Vagina (tissue), 2 donors: ENCODE measurements at regions not wholly inside any gene's neighbourhood (a gene's known extent, or its start where the extent isn't known, plus 50 kb on each side); places are given as distances from the start of the nearest gene placed in this dataset.

Experiments
- DNase-seq, 2 donors: peaks; one replicate each; pipeline ENCODE4 v3.0.0-alpha.2; 2017; ENCODE audit errors: extremely low spot score in 2 of 2
- H3K27ac ChIP-seq: fragments of 200-600 bp; sonication (generic); one replicate; pipeline ENCODE4 v1.5.1; 2019
- H3K27me3 ChIP-seq: fragments of 200-600 bp; sonication (generic); one replicate; pipeline ENCODE4 v1.5.1; 2019
- H3K36me3 ChIP-seq, 2 donors: fragments of 200-600 bp; sonication (generic); one replicate each; pipeline ENCODE4 v1.5.1; 2017 to 2019
- H3K4me1 ChIP-seq: fragments of 200-600 bp; sonication (generic); one replicate; pipeline ENCODE4 v1.5.1; 2019
- H3K4me3 ChIP-seq, 2 donors: fragments of 200-600 bp; sonication (generic); 1 replicate in 1 of 2; 2 replicates in 1 of 2; pipeline ENCODE4 v1.5.1; 2016 to 2019
- H3K9me3 ChIP-seq: fragments of 200-600 bp; sonication (generic); one replicate; pipeline ENCODE4 v1.5.1; 2019
- CTCF ChIP-seq, 3 experiments: fragments of 450-650 bp in 2 of 3; fragments of 200-600 bp in 1 of 3; sonication (generic) in 1 of 3; IDR thresholded peaks; one replicate each; pipeline ENCODE4 v1.5.1; 2017 to 2019; ENCODE audit warnings: antibody characterized with exemption in 3 of 3, mild to moderate bottlenecking in 2 of 3, moderate library complexity in 2 of 3
- POLR2A ChIP-seq, 2 donors: fragments of 450-650 bp; IDR thresholded peaks; one replicate each; pipeline ENCODE4 v1.6.1; 2017; ENCODE audit warnings: antibody characterized with exemption in 2 of 2, mild to moderate bottlenecking in 2 of 2, moderate library complexity in 2 of 2
- POLR2AphosphoS5 ChIP-seq, 2 donors: sonication (generic); formaldehyde crosslinking; IDR thresholded peaks; one replicate each; pipeline ENCODE4 v1.9.0; 2017; ENCODE audit warnings: antibody characterized with exemption in 2 of 2, mild to moderate bottlenecking in 2 of 2, low read depth in 1 of 2; ENCODE audit not compliant: insufficient read depth in 1 of 2
- intact Hi-C: fragments of 100-400 bp; cut with DNase I; formaldehyde crosslinking; loops from one replicate; pipeline ENCODE4 v1.15.1; 2023

DNA sequence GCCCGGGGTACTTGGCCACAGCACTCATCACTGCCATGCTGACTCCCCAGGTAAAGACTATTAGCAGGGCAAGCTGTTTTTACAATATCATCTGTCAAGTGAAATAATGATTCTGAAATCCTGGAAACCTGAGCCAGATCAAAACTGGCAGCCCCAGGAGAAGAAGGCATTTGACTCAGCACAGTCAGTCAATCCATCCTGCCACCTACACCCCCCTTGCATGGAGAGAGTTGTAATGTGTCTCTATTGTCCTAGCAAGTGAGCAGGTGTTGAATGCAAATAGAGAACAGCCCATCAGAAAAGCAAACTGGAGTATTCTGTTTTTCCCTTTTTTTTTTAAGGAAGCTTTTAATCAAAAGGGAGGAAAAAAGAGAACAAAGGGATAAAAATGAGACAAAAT lies 291.2 kb downstream of the BRINP1 start:
- Histone ChIP-seq H3K27me3 (no peaks in the 10 kb centered on the region), H3K36me3 (no peaks in the 10 kb centered on the region), H3K4me1 (no peaks in the 10 kb centered on the region), H3K4me3 (no peak overlapping the region), H3K27ac (no peak overlapping the region), H3K9me3 (no peaks in the 10 kb centered on the region)
- DNase-seq, result no peak
- TF ChIP-seq CTCF (IDR thresholded peaks at IDR 0.05) (no peak), POLR2A (IDR thresholded peaks at IDR 0.05) (no peak), POLR2AphosphoS5 (IDR thresholded peaks at IDR 0.05; ENCODE audit: insufficient read depth in 1 of 2, low read depth in 1 of 2) (no peak)
- intact Hi-C loops, result no loop called here

GRCh38 chr9:119083673-119084072 lies 285.6 kb downstream of the BRINP1 start:
- no peak for TF ChIP-seq CTCF (IDR thresholded peaks at IDR 0.05)
- TF ChIP-seq POLR2A (IDR thresholded peaks at IDR 0.05), result no peak
- TF ChIP-seq POLR2AphosphoS5 (IDR thresholded peaks at IDR 0.05; ENCODE audit: insufficient read depth in 1 of 2, low read depth in 1 of 2), result no peak
- H3K4me1 ChIP-seq, result no peaks in the 10 kb centered on the region
- H3K9me3 ChIP-seq, result no peaks in the 10 kb centered on the region
- intact Hi-C loops, result no loop called here
- H3K27me3 ChIP-seq, result no peaks in the 10 kb centered on the region
- no peak overlapping the region for H3K27ac ChIP-seq
- no peaks in the 10 kb centered on the region for H3K36me3 ChIP-seq
- no peak overlapping the region for H3K4me3 ChIP-seq
- DNase-seq, result no peak

- DNase-seq, result no peak
- Histone ChIP-seq H3K4me3 (no peak overlapping the region), H3K36me3 (no peaks in the 10 kb centered on the region), H3K27ac (no peak overlapping the region), H3K27me3 (no peaks in the 10 kb centered on the region), H3K9me3 (no peaks in the 10 kb centered on the region), H3K4me1 (no peaks in the 10 kb centered on the region)
- intact Hi-C loops, result no loop called here
- TF ChIP-seq POLR2A (IDR thresholded peaks at IDR 0.05) (no peak), CTCF (IDR thresholded peaks at IDR 0.05) (no peak), POLR2AphosphoS5 (IDR thresholded peaks at IDR 0.05; ENCODE audit: insufficient read depth in 1 of 2, low read depth in 1 of 2) (no peak)
Observed at GRCh38 chr9:119086590-119086989, 282.6 kb downstream of the BRINP1 start.

DNA sequence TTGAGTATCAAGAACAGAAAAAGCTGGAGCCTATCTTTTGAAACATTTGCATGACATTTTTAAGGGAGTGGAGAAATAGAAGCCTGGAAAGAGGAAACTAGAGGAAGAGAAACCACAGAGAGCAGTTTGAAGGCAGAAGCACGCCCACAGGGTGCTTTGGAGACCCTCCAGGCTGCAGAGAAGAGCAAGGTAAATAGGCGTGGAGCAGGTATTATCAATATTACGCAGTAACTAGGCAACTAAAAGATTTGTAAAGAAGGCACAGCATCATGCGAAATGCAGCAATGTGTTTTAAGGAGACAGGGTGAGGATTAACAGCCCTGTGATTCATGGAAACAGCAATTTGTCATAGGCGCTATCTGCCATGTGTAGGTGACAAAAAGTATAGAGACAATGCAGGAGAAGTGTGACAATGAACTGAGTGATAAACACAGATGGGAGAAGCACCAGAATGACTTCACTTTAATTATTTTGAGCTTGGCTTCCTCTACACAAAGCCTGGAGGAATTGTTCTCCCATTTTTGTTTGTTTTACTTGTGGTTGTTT lies 281.2 kb downstream of the BRINP1 start:
- Histone ChIP-seq H3K4me1 (no peaks in the 10 kb centered on the region), H3K27me3 (no peaks in the 10 kb centered on the region), H3K36me3 (no peaks in the 10 kb centered on the region), H3K9me3 (no peaks in the 10 kb centered on the region), H3K27ac (no peak overlapping the region), H3K4me3 (no peak overlapping the region)
- DNase-seq, result no peak
- TF ChIP-seq POLR2A (IDR thresholded peaks at IDR 0.05), result no peak
- no peak for TF ChIP-seq CTCF (IDR thresholded peaks at IDR 0.05)
- TF ChIP-seq POLR2AphosphoS5 (IDR thresholded peaks at IDR 0.05; ENCODE audit: insufficient read depth in 1 of 2, low read depth in 1 of 2), result no peak
- intact Hi-C loops, result no loop called here

GRCh38 chr9:119091074-119091473 lies 278.2 kb downstream of the BRINP1 start:
- intact Hi-C loops, result no loop called here
- no peak for TF ChIP-seq CTCF (IDR thresholded peaks at IDR 0.05)
- TF ChIP-seq POLR2AphosphoS5 (IDR thresholded peaks at IDR 0.05; ENCODE audit: insufficient read depth in 1 of 2, low read depth in 1 of 2), result no peak
- TF ChIP-seq POLR2A (IDR thresholded peaks at IDR 0.05), result no peak
- Histone ChIP-seq H3K4me1 (no peaks in the 10 kb centered on the region), H3K9me3 (no peaks in the 10 kb centered on the region), H3K4me3 (no peak overlapping the region), H3K36me3 (no peaks in the 10 kb centered on the region), H3K27me3 (no peaks in the 10 kb centered on the region), H3K27ac (no peak overlapping the region)
- DNase-seq, result no peak
